ENCODE measurements at regions not wholly inside any gene's neighbourhood (a gene's known extent, or its start where the extent isn't known, plus 50 kb on each side); places are given as distances from the start of the nearest gene placed in this dataset.
"Not testable (repeated sequence)": the region's sequence is repeated elsewhere in the genome, so short reads cannot be mapped to it uniquely, and the experiment has no call there.

DNA sequence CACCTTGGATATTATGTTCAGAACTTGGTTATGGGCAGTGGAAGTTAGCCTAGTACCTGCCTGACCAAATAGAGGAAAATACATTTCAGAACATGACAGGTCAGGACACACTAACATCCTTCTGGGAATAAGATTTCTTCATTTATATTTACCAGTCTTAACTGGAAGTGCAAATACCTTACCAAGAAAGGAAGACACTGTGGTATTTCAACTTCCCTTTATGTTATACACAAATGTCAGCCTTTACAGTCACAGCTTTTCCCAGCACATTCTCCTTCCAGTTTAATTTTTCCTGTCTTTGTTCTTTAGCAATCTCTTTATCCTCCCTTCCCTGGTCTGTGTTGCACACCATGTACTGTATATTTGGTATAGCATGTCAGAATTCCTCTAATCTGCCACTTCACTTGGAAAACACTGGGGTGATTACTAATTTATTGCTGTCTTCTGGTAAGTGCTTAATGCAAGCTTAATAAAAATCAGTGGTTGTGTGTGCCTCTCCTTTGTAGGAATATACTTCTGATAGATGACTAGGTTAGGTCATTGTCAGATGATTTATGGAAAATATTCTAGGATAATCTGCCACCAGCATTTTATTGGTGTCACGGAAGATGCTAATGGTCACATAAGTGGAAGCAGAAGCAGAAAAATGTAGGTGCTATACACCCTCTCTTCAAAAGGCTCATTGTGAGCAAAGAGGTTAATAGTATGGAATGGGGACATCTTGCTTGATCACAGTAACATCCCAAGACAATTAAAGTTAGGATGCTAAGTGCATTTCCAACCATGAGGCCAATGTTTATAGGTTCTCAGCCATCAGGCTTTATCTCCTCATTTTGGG is 124.3 kb upstream of the STARD13 start:
- Histone ChIP-seq H3K4me3 (no peak overlapping the region), H3K27ac (no peak overlapping the region)
- no peak for TF ChIP-seq CTCF (IDR thresholded peaks at IDR 0.05)
- no peak for DNase-seq (ENCODE audit: low spot score)

GRCh38 chr13:33410619-33411018 is 125.1 kb upstream of the STARD13 start:
- DNase-seq (ENCODE audit: low spot score), result no peak
- H3K27ac ChIP-seq, result no peak overlapping the region
- TF ChIP-seq CTCF (IDR thresholded peaks at IDR 0.05), result no peak
- no peak overlapping the region for H3K4me3 ChIP-seq

GRCh38 chr13:33411312-33411711 is 125.8 kb upstream of the STARD13 start:
- Histone ChIP-seq H3K27ac (no peak overlapping the region), H3K4me3 (no peak overlapping the region)
- DNase-seq (ENCODE audit: low spot score), result no peak
- no peak for TF ChIP-seq CTCF (IDR thresholded peaks at IDR 0.05)

DNA sequence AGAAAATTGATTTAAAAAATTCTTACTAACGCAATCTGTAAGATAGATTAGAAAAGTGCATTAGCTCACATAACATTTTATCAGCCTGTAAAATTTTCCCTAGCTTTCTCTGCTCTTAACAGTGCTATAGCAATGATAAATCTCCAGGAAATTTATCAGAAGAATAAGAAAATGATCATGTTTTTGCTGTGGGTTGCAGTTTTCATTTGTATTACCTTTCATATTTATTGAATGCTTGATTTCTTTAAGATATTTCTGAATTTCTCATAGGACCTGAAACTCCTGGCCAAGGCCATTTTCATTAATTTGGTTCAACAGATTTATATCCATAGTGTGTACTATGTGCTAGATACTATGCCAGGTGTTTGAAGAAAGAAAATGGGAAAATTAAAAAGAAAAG is 130.3 kb upstream of the STARD13 start:
- no peak for DNase-seq (ENCODE audit: low spot score)
- H3K27ac ChIP-seq, result no peak overlapping the region
- H3K4me3 ChIP-seq, result no peak overlapping the region
- no peak for TF ChIP-seq CTCF (IDR thresholded peaks at IDR 0.05)

GRCh38 chr13:33418224-33418953 is 132.8 kb upstream of the STARD13 start:
- not testable (repeated sequence) for H3K27ac ChIP-seq; H3K4me3 ChIP-seq; DNase-seq (ENCODE audit: low spot score)

- not testable (repeated sequence) for H3K4me3 ChIP-seq
Measured at GRCh38 chr13:33420117-33420516, 134.6 kb upstream of the STARD13 start.

GRCh38 chr13:33426131-33426530 is 140.6 kb upstream of the STARD13 start:
- no peak for TF ChIP-seq CTCF (IDR thresholded peaks at IDR 0.05)
- H3K27ac ChIP-seq, result no peak overlapping the region
- H3K4me3 ChIP-seq, result no peak overlapping the region
- no peak for DNase-seq (ENCODE audit: low spot score)

More at GRCh38 chr13:33420117-33420516, 134.6 kb upstream of the STARD13 start:
- DNase-seq (ENCODE audit: low spot score); H3K27ac ChIP-seq: not testable (repeated sequence)

DNA sequence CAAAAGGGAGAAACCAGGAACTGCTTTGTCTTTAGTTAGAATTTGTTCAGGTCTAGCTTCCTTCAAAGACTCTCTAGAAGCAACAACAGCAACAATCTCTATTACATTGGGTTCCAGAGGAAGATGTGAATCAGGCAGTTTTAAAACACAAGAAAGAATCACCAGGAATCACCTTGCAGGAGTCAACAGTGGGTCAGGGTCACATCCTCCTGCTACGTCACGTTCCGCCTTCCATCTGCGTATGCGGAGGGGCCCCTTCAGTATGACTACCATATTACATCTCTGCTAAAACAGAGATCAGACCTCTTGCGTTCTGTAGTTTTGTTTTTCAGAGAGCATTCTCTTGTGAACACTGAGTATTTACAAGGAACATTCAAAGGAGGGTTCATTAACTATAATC is 147.8 kb upstream of the STARD13 start:
- DNase-seq (ENCODE audit: low spot score), result no peak
- no peak for TF ChIP-seq CTCF (IDR thresholded peaks at IDR 0.05)
- Histone ChIP-seq H3K4me3 (no peak overlapping the region), H3K27ac (no peak overlapping the region)

All from coronary artery (tissue), 2 donors.